H1 (cell line): ENCODE measurements at regions not wholly inside any gene's neighbourhood (a gene's known extent, or its start where the extent isn't known, plus 50 kb on each side); places are given as distances from the start of the nearest gene placed in this dataset.

Source experiments
- CTCF ChIA-PET: fragments of 300-600 bp; sonication (Branson Sonifier 250); formaldehyde crosslinking; loops from one replicate; lab custom pipeline; 2021; ENCODE audit not compliant: partially characterized antibody; lab: Charles Lee
- POLR2A ChIA-PET: fragments of 300-600 bp; sonication (Branson Sonifier 250); formaldehyde crosslinking; loops from one replicate; lab custom pipeline; 2021; ENCODE audit warnings: inconsistent platforms; ENCODE audit not compliant: partially characterized antibody; lab: Charles Lee
- DNase-seq, 2 experiments: peaks; one replicate each; pipeline versions ENCODE4 v3.0.0 to v3.0.0-alpha.2; 2010 to 2022; ENCODE audit warnings: low spot score in 2 of 2, low read depth in 1 of 2, mixed read lengths in 1 of 2
- FAIRE-seq: peaks from 2 replicates; lab custom pipeline; 2011; peaks lifted over from hg19 to GRCh38; lab: Jason Lieb, UNC
- H2AFZ ChIP-seq: 2 replicates; pipeline ENCODE4 v1.8.1; 2012; ENCODE audit warnings: low read length, inconsistent platforms
- H2AK5ac ChIP-seq: 2 replicates; pipeline ENCODE4 v1.6.1; 2013; ENCODE audit warnings: low read depth, low read length
- H2BK120ac ChIP-seq: replicated peaks from 2 replicates; pipeline ENCODE3; 2013; ENCODE audit warnings: low read depth, low read length, inconsistent platforms
- H2BK12ac ChIP-seq: 2 replicates; pipeline ENCODE4 v1.6.1; 2013; ENCODE audit warnings: low read depth, low read length
- H2BK15ac ChIP-seq: 2 replicates; pipeline ENCODE4 v1.6.1; 2013; ENCODE audit warnings: low read length
- H2BK20ac ChIP-seq: 2 replicates; pipeline ENCODE4 v1.6.1; 2013; ENCODE audit warnings: low read length
- H2BK5ac ChIP-seq: 2 replicates; pipeline ENCODE4 v1.6.1; 2013; ENCODE audit warnings: low read depth, low read length
- H3K14ac ChIP-seq: 2 replicates; pipeline ENCODE4 v1.6.1; 2013; ENCODE audit warnings: inconsistent platforms; ENCODE audit not compliant: insufficient read length
- H3K18ac ChIP-seq: 2 replicates; pipeline ENCODE4 v1.6.1; 2013; ENCODE audit warnings: low read length; ENCODE audit errors: extremely low read depth
- H3K23ac ChIP-seq: 2 replicates; pipeline ENCODE4 v1.6.1; 2013; ENCODE audit warnings: inconsistent platforms; ENCODE audit not compliant: insufficient read length
- H3K23me2 ChIP-seq: 2 replicates; pipeline ENCODE4 v1.6.1; 2013; ENCODE audit warnings: low read depth, low read length
- H3K27ac ChIP-seq: 2 replicates; pipeline ENCODE4 v1.6.1; 2011; ENCODE audit warnings: low read depth, low read length, inconsistent platforms
- H3K27me3 ChIP-seq, 4 experiments: replicated peaks in 1 of 4; 1 replicate in 1 of 4; 2 replicates in 3 of 4; pipeline versions ENCODE4 v1.6.1 to v1.8.1; 2011 to 2013; ENCODE audit warnings: low read length in 3 of 4, mild to moderate bottlenecking in 3 of 4, inconsistent platforms in 2 of 4, mixed read lengths in 2 of 4, moderate library complexity in 1 of 4; ENCODE audit not compliant: control insufficient read depth in 3 of 4, insufficient read depth in 3 of 4; ENCODE audit errors: extremely low read depth in 1 of 4
- H3K36me3 ChIP-seq, 4 experiments: 2 replicates each; pipeline versions ENCODE4 v1.6.1 to v1.8.1; 2011 to 2013; ENCODE audit warnings: mild to moderate bottlenecking in 4 of 4, low read length in 3 of 4, moderate library complexity in 2 of 4, control low read depth in 1 of 4, inconsistent platforms in 1 of 4; ENCODE audit not compliant: insufficient read depth in 4 of 4, control insufficient read depth in 2 of 4
- H3K4ac ChIP-seq: replicated peaks from 2 replicates; pipeline ENCODE3; 2013; ENCODE audit warnings: low read length, low read depth, mixed read lengths, inconsistent platforms; ENCODE audit not compliant: insufficient read length
- H3K4me1 ChIP-seq, 4 experiments: replicated peaks in 1 of 4; 1 replicate in 1 of 4; 2 replicates in 3 of 4; pipeline versions ENCODE4 v1.6.1 to v1.8.1; 2011 to 2013; ENCODE audit warnings: low read length in 3 of 4, inconsistent platforms in 2 of 4, mixed read lengths in 1 of 4; ENCODE audit not compliant: insufficient read depth in 4 of 4, control insufficient read depth in 3 of 4
- H3K4me2 ChIP-seq, 2 experiments: 2 replicates each; pipeline versions ENCODE4 v1.6.1 to v1.8.1; 2011 to 2013; ENCODE audit warnings: low read depth in 2 of 2, low read length in 2 of 2, control low read depth in 1 of 2, inconsistent platforms in 1 of 2, mild to moderate bottlenecking in 1 of 2; ENCODE audit not compliant: insufficient read depth in 1 of 2
- H3K4me3 ChIP-seq, 4 experiments: fragments of 200-600, 300-600 bp in 1 of 4; sonication (generic), shearing (Covaris generic), sonication (Bioruptor Twin) in 1 of 4; 2 replicates each; pipeline versions ENCODE4 v1.5.1 to v1.8.1; 2011 to 2016; ENCODE audit warnings: low read length in 4 of 4, low read depth in 3 of 4, control low read depth in 2 of 4, inconsistent platforms in 2 of 4, mild to moderate bottlenecking in 2 of 4, mixed read lengths in 1 of 4, moderate library complexity in 1 of 4; ENCODE audit not compliant: insufficient read depth in 2 of 4; ENCODE audit errors: extremely low read depth in 1 of 4
- H3K56ac ChIP-seq: replicated peaks from 2 replicates; pipeline ENCODE3; 2013; ENCODE audit warnings: low read depth, mild to moderate bottlenecking, mixed read lengths, low read length, inconsistent platforms; ENCODE audit not compliant: insufficient read length
- H3K79me1 ChIP-seq: 2 replicates; pipeline ENCODE4 v1.6.1; 2013; ENCODE audit warnings: low read depth, low read length, control low read depth
- H3K79me2 ChIP-seq, 2 experiments: 2 replicates each; pipeline versions ENCODE4 v1.6.1 to v1.8.1; 2012 to 2013; ENCODE audit warnings: low read length in 2 of 2, mild to moderate bottlenecking in 2 of 2, inconsistent platforms in 1 of 2; ENCODE audit not compliant: insufficient read depth in 2 of 2, control insufficient read depth in 1 of 2
- H3K9ac ChIP-seq, 4 experiments: replicated peaks in 1 of 4; 1 replicate in 1 of 4; 2 replicates in 3 of 4; pipeline versions ENCODE4 v1.6.1 to v1.8.1; 2011 to 2013; ENCODE audit warnings: low read depth in 3 of 4, low read length in 3 of 4, control low read depth in 2 of 4, mild to moderate bottlenecking in 2 of 4, moderate library complexity in 2 of 4, inconsistent platforms in 1 of 4; ENCODE audit errors: extremely low read depth in 1 of 4
- H3K9me3 ChIP-seq, 2 experiments: 2 replicates each; pipeline versions ENCODE4 v1.6.1 to v1.8.1; 2012 to 2013; ENCODE audit warnings: mild to moderate bottlenecking in 2 of 2, moderate library complexity in 2 of 2, control low read depth in 1 of 2, inconsistent platforms in 1 of 2, low read depth in 1 of 2, low read length in 1 of 2, mixed read lengths in 1 of 2; ENCODE audit not compliant: insufficient read depth in 2 of 2
- H4K20me1 ChIP-seq, 2 experiments: replicated peaks in 1 of 2; 2 replicates each; pipeline versions ENCODE3 to v1.8.1; 2011 to 2013; ENCODE audit warnings: inconsistent platforms in 2 of 2, low read length in 2 of 2, mild to moderate bottlenecking in 1 of 2; ENCODE audit not compliant: insufficient read depth in 2 of 2, control insufficient read depth in 1 of 2
- H4K5ac ChIP-seq: 2 replicates; pipeline ENCODE4 v1.6.1; 2013; ENCODE audit warnings: low read length, low read depth, mixed read lengths, inconsistent platforms; ENCODE audit not compliant: insufficient read length
- H4K8ac ChIP-seq: 2 replicates; pipeline ENCODE4 v1.8.0; 2013; ENCODE audit warnings: mild to moderate bottlenecking, moderate library complexity, low read length, inconsistent platforms; ENCODE audit not compliant: insufficient read depth; ENCODE audit errors: extremely low read depth
- H4K91ac ChIP-seq: replicated peaks from 2 replicates; pipeline ENCODE3; 2013; ENCODE audit warnings: low read length, mixed read lengths, inconsistent platforms; ENCODE audit not compliant: insufficient read length
- BCL11A ChIP-seq, 2 experiments: IDR thresholded peaks; one replicate each; pipeline ENCODE4 v1.6.1; 2011; ENCODE audit warnings: low read depth in 2 of 2, low read length in 2 of 2, mild to moderate bottlenecking in 2 of 2
- CHD1 ChIP-seq: IDR thresholded peaks from 2 replicates; pipeline ENCODE4 v1.6.1; 2012; ENCODE audit warnings: low read depth, low read length, improper control_type of control experiment
- CREB1 ChIP-seq: IDR thresholded peaks from 2 replicates; pipeline ENCODE4 v1.6.1; 2012; ENCODE audit warnings: inconsistent platforms
- EGR1 ChIP-seq: IDR thresholded peaks from 2 replicates; pipeline ENCODE4 v1.6.1; 2011; ENCODE audit warnings: low read depth, low read length, borderline replicate concordance
- EP300 ChIP-seq, 2 experiments: IDR thresholded peaks; 1 replicate in 1 of 2; 2 replicates in 1 of 2; pipeline ENCODE4 v1.6.1; 2011 to 2012; ENCODE audit warnings: low read depth in 2 of 2, low read length in 2 of 2, mild to moderate bottlenecking in 2 of 2, borderline replicate concordance in 1 of 2, inconsistent platforms in 1 of 2, moderate library complexity in 1 of 2
- JUN ChIP-seq: IDR thresholded peaks from 2 replicates; pipeline ENCODE4 v1.6.1; 2011; ENCODE audit warnings: low read depth, mild to moderate bottlenecking, improper control_type of control experiment, low read length
- KDM4A ChIP-seq: IDR thresholded peaks from one replicate; pipeline ENCODE4 v1.7.1; 2012; ENCODE audit warnings: low read depth, mild to moderate bottlenecking, moderate library complexity, low read length, inconsistent platforms; ENCODE audit not compliant: severe bottlenecking
- PHF8 ChIP-seq: fragments of 200-600 bp; sonication (generic); conservative IDR thresholded peaks from 2 replicates; pipeline ENCODE4 v1.7.1; 2012; ENCODE audit warnings: low read depth, mild to moderate bottlenecking, inconsistent platforms, low read length, moderate library complexity
- RXRA ChIP-seq: IDR thresholded peaks from 2 replicates; pipeline ENCODE4 v1.6.1; 2011; ENCODE audit warnings: low read depth, mild to moderate bottlenecking, low read length, moderate library complexity; ENCODE audit not compliant: insufficient read depth
- SIX5 ChIP-seq: IDR thresholded peaks from 2 replicates; pipeline ENCODE4 v1.6.1; 2011; ENCODE audit warnings: mild to moderate bottlenecking, low read depth, low read length
- SP2 ChIP-seq: IDR thresholded peaks from 2 replicates; pipeline ENCODE4 v1.6.1; 2012; ENCODE audit warnings: mild to moderate bottlenecking, low read length, inconsistent platforms
- SP4 ChIP-seq: IDR thresholded peaks from 2 replicates; pipeline ENCODE4 v1.6.1; 2012; ENCODE audit warnings: low read length, inconsistent platforms
- TAF7 ChIP-seq: optimal IDR thresholded peaks from 2 replicates; pipeline ENCODE3; 2011; ENCODE audit warnings: low read depth, mild to moderate bottlenecking, inconsistent platforms, low read length, moderate library complexity, borderline replicate concordance
- YY1 ChIP-seq: IDR thresholded peaks from 2 replicates; pipeline ENCODE4 v1.6.1; 2011; ENCODE audit warnings: low read depth, mild to moderate bottlenecking, low read length
- WGBS, 2 experiments: shearing (Covaris generic) in 1 of 2; methylation state at CpG; one replicate each; pipeline versions ENCODE4 v1.1.6 to v1.1.7; 2013 to 2015; ENCODE audit warnings: low lambda C conversion rate in 2 of 2, mixed read lengths in 2 of 2, inconsistent platforms in 1 of 2, low coverage in 1 of 2, missing lambda C conversion rate in 1 of 2; ENCODE audit not compliant: insufficient replicate concordance in 2 of 2, insufficient coverage in 1 of 2, insufficient read length in 1 of 2; ENCODE audit errors: extremely low coverage in 1 of 2, missing lambda C conversion rate in 1 of 2; 5-methylcytosine and 5-hydroxymethylcytosine counted together
- TF ChIP-seq, protein P1 (sequence below): IDR thresholded peaks from 2 replicates; pipeline ENCODE4 v1.6.1; 2011; ENCODE audit warnings: low read depth, mild to moderate bottlenecking, low read length; ENCODE audit not compliant: insufficient read depth

DNA sequence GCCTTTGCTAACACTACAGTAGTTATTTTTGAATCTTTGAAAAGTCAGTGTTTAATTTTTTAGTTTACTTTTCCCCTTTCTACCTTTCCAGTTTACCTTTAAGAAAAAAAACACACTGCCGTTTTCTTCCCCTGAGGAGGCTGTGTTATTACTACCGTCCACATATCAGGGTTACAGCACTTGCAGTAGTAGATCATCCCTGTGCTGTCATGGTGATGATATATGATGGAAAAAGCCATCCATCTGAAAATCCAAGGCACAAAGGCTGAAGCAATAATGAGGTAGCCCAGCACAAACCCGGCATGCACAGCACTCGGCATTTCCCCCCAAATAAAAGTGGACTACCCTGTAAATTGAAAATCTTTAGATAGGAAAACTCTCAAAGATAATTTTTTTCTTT, 258.7 kb downstream of the CXXC4 start:
- Histone ChIP-seq H2BK12ac (no peak overlapping the region), H3K27me3 (no peaks in the 10 kb centered on the region), H3K4me3 (no peak overlapping the region), H4K20me1 (no peaks in the 10 kb centered on the region), H3K27ac (no peak overlapping the region), H3K9ac (no peak overlapping the region), H3K14ac (no peak overlapping the region), H4K5ac (no peak overlapping the region), H2BK120ac (no peak overlapping the region), H2BK20ac (no peak overlapping the region), H3K79me1 (no peaks in the 10 kb centered on the region), H2BK5ac (no peak overlapping the region), H3K36me3 (no peaks in the 10 kb centered on the region), H3K56ac (no peak overlapping the region), H3K18ac (no peak overlapping the region), H3K4me2 (no peak overlapping the region), H3K9me3 (no peaks in the 10 kb centered on the region), H2AK5ac (no peak overlapping the region), H3K4me1 (no peaks in the 10 kb centered on the region), H2AFZ (no peak overlapping the region), H3K23ac (no peak overlapping the region), H3K23me2 (no peaks in the 10 kb centered on the region), H4K8ac (no peak overlapping the region), H3K4ac (no peak overlapping the region), H2BK15ac (no peak overlapping the region), H3K79me2 (no peaks in the 10 kb centered on the region), H4K91ac (no peak overlapping the region)
- POLR2A ChIA-PET: no interaction called here
- TF ChIP-seq BCL11A (IDR thresholded peaks at IDR 0.05; ENCODE audit: low read depth in 2 of 2, low read length in 2 of 2) (no peak), EGR1 (no peak), CREB1 (no peak), SP2 (no peak), PHF8 (no peak), JUN (no peak), RXRA (no peak), CHD1 (no peak), TAF7 (no peak), YY1 (no peak), SIX5 (no peak), EP300 (IDR thresholded peaks at IDR 0.05; ENCODE audit: borderline replicate concordance in 1 of 2, low read depth in 2 of 2, low read length in 2 of 2) (no peak), KDM4A (no peak), SP4 (no peak)
- TF ChIP-seq, protein P1, sequence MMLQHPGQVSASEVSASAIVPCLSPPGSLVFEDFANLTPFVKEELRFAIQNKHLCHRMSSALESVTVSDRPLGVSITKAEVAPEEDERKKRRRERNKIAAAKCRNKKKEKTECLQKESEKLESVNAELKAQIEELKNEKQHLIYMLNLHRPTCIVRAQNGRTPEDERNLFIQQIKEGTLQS: no peak
- DNase-seq: no peak
- CTCF ChIA-PET: no interaction called here
- FAIRE-seq: no peak
- 91% methylated on average over 4 of the region's 4 CpGs; no CpG with 5 or more reads in 1 of the 2 experiments for WGBS, 2 experiments
